ENCODE measurements at regions not wholly inside any gene's neighbourhood (a gene's known extent, or its start where the extent isn't known, plus 50 kb on each side); places are given as distances from the start of the nearest gene placed in this dataset.

DNA sequence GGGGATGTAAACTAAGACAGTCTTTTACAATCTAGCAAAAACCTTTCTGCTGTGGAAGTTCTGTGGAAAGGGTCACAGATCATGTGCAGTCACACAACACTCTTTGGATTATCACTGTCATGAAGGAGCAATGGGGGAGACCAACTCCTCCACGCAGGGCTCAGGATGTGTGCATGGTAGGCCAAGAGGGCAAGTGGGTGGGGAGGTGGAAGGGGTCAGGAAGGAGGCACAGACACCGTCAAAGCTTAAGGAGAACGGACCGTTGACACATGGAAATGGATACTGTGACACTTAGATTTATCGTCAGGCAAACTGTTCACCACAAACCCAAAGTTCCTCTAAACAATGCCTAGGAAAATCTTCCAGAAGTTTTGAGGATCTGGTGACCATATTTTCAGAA lies 215.8 kb downstream of the PAX1 start:
- no peak for DNase-seq (ENCODE audit: low read depth)
- TF ChIP-seq, protein P1, sequence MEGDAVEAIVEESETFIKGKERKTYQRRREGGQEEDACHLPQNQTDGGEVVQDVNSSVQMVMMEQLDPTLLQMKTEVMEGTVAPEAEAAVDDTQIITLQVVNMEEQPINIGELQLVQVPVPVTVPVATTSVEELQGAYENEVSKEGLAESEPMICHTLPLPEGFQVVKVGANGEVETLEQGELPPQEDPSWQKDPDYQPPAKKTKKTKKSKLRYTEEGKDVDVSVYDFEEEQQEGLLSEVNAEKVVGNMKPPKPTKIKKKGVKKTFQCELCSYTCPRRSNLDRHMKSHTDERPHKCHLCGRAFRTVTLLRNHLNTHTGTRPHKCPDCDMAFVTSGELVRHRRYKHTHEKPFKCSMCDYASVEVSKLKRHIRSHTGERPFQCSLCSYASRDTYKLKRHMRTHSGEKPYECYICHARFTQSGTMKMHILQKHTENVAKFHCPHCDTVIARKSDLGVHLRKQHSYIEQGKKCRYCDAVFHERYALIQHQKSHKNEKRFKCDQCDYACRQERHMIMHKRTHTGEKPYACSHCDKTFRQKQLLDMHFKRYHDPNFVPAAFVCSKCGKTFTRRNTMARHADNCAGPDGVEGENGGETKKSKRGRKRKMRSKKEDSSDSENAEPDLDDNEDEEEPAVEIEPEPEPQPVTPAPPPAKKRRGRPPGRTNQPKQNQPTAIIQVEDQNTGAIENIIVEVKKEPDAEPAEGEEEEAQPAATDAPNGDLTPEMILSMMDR (IDR thresholded peaks at IDR 0.05; ENCODE audit: insufficient read depth, low read length) = no peak
- H3K4me3 ChIP-seq (ENCODE audit: low read depth, low read length) = no peak overlapping the region

DNA sequence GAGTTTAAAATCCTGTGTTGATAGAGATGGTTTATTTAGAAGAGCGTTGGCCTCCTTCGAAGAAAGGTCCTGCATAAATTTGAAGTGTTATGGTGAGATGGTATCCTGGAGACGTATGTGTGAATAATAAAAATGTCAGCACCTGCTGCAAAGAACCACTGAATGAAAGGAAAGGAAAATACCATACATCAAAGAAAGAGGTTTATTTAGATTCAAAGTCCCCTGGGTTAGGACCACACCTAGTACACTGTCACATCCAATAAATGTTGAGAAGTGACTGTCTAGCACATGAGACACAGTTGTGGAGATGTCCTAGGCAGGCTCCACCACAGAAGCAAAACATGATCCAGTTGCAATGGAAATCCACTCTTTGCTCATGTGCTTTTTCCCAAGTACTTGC lies 214.7 kb downstream of the PAX1 start:
- DNase-seq (ENCODE audit: low read depth) = no peak
- no peak overlapping the region for H3K4me3 ChIP-seq (ENCODE audit: low read depth, low read length)
- TF ChIP-seq, protein P1 (IDR thresholded peaks at IDR 0.05; ENCODE audit: insufficient read depth, low read length) = no peak

DNA sequence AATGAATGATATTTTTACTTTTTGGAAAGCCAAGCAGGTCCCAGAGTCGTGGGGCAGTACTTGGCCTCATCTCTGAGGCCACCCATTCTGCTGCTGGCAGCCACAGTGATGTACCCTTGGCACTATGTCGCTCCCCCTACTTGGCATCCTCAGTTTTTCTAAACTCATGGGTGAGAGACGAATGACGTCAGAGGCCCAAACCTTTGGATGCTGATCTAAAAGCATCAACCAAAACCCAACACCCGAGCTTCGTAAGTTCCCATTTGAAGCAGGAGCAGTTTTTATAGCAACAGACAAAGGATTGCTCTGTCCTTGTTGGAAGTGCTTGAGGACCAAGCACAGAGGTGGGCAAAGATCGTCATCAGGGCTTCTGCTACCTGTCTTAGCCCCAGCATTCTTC lies 212.9 kb downstream of the PAX1 start:
- DNase-seq (ENCODE audit: low read depth) = no peak
- TF ChIP-seq, protein P1 (IDR thresholded peaks at IDR 0.05; ENCODE audit: insufficient read depth, low read length) = no peak
- no peak overlapping the region for H3K4me3 ChIP-seq (ENCODE audit: low read depth, low read length)

DNA sequence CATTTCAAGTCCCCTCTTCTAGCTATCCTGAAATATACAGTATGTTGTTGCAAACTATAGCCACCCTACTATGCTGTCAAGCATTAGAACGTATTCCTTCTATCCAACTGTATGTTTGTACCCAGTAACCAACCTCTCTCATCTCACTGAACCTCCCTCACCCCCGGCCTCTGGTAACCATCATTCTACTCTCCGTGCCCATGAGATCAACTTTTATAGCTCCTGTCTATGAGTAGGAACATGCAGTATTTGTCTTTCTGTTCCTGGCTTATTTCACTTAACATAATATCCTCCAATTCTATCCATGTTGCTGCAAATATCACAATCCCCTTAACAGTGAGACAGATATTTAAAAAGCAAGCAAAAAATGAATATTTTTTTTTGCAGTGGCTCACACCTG lies 196.9 kb downstream of the PAX1 start:
- no peak overlapping the region for H3K4me3 ChIP-seq (ENCODE audit: low read depth, low read length)
- TF ChIP-seq, protein P1 (IDR thresholded peaks at IDR 0.05; ENCODE audit: insufficient read depth, low read length) = no peak
- no peak for DNase-seq (ENCODE audit: low read depth)

DNA sequence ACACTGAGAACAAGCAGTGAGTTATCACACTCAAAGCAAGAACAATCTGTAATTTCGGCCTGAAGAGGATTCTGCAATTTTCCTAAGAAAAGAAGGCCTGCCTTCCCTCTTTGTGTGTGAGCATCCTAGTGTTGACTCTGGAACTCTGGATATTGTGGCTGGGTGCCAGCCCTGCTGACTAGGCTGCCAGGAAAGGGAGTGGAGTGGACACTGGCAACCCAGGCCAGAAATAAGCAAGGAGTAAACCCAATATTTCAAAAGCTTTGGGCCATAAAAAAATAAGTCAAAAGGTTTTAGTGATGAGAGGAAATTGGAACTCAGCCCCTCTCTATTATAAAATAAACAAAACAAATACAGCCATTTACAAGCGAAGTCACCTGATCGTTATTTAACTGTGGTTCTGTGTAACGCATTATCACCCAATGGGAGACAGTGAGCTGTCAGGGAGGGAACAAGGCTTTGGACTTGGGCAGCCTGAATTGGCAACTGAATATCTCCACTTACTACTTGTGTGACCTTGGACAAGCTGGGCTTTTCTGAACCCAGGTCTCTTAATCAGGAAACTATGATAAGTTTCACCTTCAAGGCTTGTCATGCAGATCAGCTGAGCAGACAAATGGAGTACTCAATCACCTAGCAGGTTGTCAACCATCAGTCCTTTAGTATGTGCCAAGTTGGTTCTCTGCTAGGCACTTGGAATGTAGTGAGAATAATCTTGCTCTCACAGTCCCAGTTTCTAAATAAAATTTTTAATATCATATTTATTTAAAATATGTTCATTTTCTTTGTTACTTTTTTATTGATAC lies 196.2 kb downstream of the PAX1 start:
- DNase-seq (ENCODE audit: low read depth) = peak; percentile 42
- TF ChIP-seq, protein P1 (IDR thresholded peaks at IDR 0.05; ENCODE audit: insufficient read depth, low read length) = no peak
- no peak overlapping the region for H3K4me3 ChIP-seq (ENCODE audit: low read depth, low read length)

DNA sequence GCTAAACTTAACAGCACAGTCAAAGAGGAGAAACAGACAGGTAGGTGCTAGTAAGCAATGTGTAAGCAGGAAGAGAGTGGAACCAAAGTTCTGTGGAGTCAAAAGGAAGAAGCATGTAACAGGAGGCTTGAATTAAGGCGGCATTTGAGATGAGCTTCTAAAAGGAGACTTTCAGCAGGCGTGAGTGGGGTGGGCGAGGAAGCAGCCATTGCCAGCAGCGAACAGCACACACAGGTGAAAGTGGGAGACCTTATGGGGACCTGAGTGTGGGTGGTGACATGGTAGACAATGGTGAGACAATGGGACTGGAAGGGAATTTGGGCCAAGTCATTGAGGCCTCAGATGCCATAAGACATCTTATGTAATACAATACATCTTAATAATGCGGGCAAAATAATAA lies 195.0 kb downstream of the PAX1 start:
- DNase-seq (ENCODE audit: low read depth) = no peak
- TF ChIP-seq, protein P1 (IDR thresholded peaks at IDR 0.05; ENCODE audit: insufficient read depth, low read length) = no peak
- H3K4me3 ChIP-seq (ENCODE audit: low read depth, low read length) = no peak overlapping the region

DNA sequence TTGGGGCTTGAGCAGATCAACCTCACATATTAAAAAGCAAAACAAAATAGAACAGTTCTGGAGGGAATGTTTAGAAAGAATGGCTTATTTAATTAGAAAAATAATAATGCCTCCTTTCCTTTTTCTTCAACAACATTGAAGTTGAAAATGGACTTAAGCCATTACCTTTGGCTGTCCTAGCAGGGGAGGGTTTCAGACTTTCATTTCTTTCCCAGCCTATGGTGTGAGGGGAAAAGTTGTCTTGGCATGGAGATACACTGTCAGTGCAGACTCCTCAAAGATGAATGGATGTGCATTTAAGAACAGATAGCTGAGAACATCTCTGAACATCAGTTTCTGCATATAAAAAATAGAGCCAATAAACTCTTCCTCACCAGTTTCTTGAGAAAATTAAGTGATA lies 169.5 kb downstream of the PAX1 start:
- no peak for DNase-seq (ENCODE audit: low read depth)
- TF ChIP-seq, protein P1 (IDR thresholded peaks at IDR 0.05; ENCODE audit: insufficient read depth, low read length) = no peak
- no peak overlapping the region for H3K4me3 ChIP-seq (ENCODE audit: low read depth, low read length)

Measured in fibroblast of the aortic adventitia (primary cell).